IMR-90 (cell line): ENCODE measurements at regions not wholly inside any gene's neighbourhood (a gene's known extent, or its start where the extent isn't known, plus 50 kb on each side); places are given as distances from the start of the nearest gene placed in this dataset.

Source experiments
- ATAC-seq: fragments of 200-7000 bp; cut with Tn5 transposase; 2 replicates; pipeline ENCODE4 v1.9.1; 2020; ENCODE audit warnings: low read depth, mild to moderate bottlenecking, moderate library complexity
- BruUV-seq: library from RNA; stranded (reverse); fragments of 400-500 nt; replicated peaks from 2 replicates; lab custom pipeline; 2021; lab: Mats Ljungman, UMichigan
- CTCF ChIA-PET: fragments of 300-600 bp; formaldehyde crosslinking; extraction: SDS; loops from one replicate; lab custom pipeline; 2021; ENCODE audit warnings: antibody characterized with exemption; lab: Yijun Ruan, JAX
- POLR2A ChIA-PET: fragments of 300-600 bp; sonication (Branson Sonifier 250); formaldehyde crosslinking; loops from one replicate; lab custom pipeline; 2022; ENCODE audit warnings: antibody characterized with exemption; ENCODE audit not compliant: unreplicated experiment; lab: Charles Lee
- DNase-seq: peaks from one replicate; pipeline ENCODE4 v3.0.0; 2013
- H2AFZ ChIP-seq: replicated peaks from 2 replicates; pipeline ENCODE3; 2013; ENCODE audit warnings: low read length, mild to moderate bottlenecking; ENCODE audit not compliant: poor library complexity
- H2AK5ac ChIP-seq: 2 replicates; pipeline ENCODE4 v1.6.1; 2013; ENCODE audit warnings: low read depth, low read length, inconsistent platforms
- H2AK9ac ChIP-seq: replicated peaks from 2 replicates; pipeline ENCODE3; 2013; ENCODE audit warnings: mild to moderate bottlenecking, low read depth, low read length, moderate library complexity; ENCODE audit not compliant: poor library complexity
- H2BK120ac ChIP-seq: 2 replicates; pipeline ENCODE4 v1.6.1; 2013; ENCODE audit warnings: low read depth, low read length, inconsistent platforms
- H2BK15ac ChIP-seq: 3 replicates; pipeline ENCODE4 v1.6.1; 2013; ENCODE audit warnings: low read depth, low read length, inconsistent platforms
- H2BK20ac ChIP-seq: 2 replicates; pipeline ENCODE4 v1.6.1; 2013; ENCODE audit warnings: low read depth, mild to moderate bottlenecking, inconsistent platforms, low read length, moderate library complexity
- H2BK5ac ChIP-seq: 2 replicates; pipeline ENCODE4 v1.6.1; 2013; ENCODE audit warnings: mild to moderate bottlenecking, low read depth, low read length, inconsistent platforms; ENCODE audit not compliant: poor library complexity, severe bottlenecking
- H3K14ac ChIP-seq: replicated peaks from 2 replicates; pipeline ENCODE4 v1.6.1; 2013; ENCODE audit warnings: low read depth, low read length, inconsistent platforms
- H3K18ac ChIP-seq: 2 replicates; pipeline ENCODE4 v1.6.1; 2013; ENCODE audit warnings: low read depth, low read length, control low read depth
- H3K23ac ChIP-seq: 2 replicates; pipeline ENCODE4 v1.6.1; 2013; ENCODE audit warnings: low read depth, low read length, inconsistent platforms
- H3K27ac ChIP-seq: 2 replicates; pipeline ENCODE4 v1.5.1; 2013; ENCODE audit warnings: mild to moderate bottlenecking, control low read depth, low read length; ENCODE audit not compliant: insufficient read depth
- H3K27me3 ChIP-seq: 2 replicates; pipeline ENCODE4 v1.6.1; 2013; ENCODE audit warnings: low read length; ENCODE audit not compliant: control insufficient read depth, insufficient read depth
- H3K36me3 ChIP-seq: 2 replicates; pipeline ENCODE4 v1.6.1; 2013; ENCODE audit warnings: low read length, mixed read lengths; ENCODE audit not compliant: control insufficient read depth, insufficient read depth
- H3K4ac ChIP-seq: 2 replicates; pipeline ENCODE4 v1.6.1; 2013; ENCODE audit warnings: low read depth, low read length, inconsistent platforms
- H3K4me1 ChIP-seq: 2 replicates; pipeline ENCODE4 v1.6.1; 2013; ENCODE audit warnings: low read length, mixed read lengths; ENCODE audit not compliant: control insufficient read depth, insufficient read depth
- H3K4me2 ChIP-seq: 2 replicates; pipeline ENCODE4 v1.6.1; 2013; ENCODE audit warnings: low read depth, mild to moderate bottlenecking, control low read depth, low read length, moderate library complexity
- H3K4me3 ChIP-seq: 2 replicates; pipeline ENCODE4 v1.5.1; 2013; ENCODE audit warnings: low read depth, mild to moderate bottlenecking, control low read depth, low read length, moderate library complexity; ENCODE audit not compliant: insufficient read depth
- H3K56ac ChIP-seq: 2 replicates; pipeline ENCODE4 v1.6.1; 2013; ENCODE audit warnings: low read length, inconsistent platforms; ENCODE audit not compliant: insufficient read depth; ENCODE audit errors: extremely low read depth
- H3K79me1 ChIP-seq, 2 experiments: 2 replicates each; pipeline ENCODE4 v1.6.1; 2013; ENCODE audit warnings: low read length in 2 of 2, inconsistent platforms in 1 of 2, low read depth in 1 of 2
- H3K9ac ChIP-seq: 2 replicates; pipeline ENCODE4 v1.6.1; 2013; ENCODE audit warnings: low read depth, low read length, control low read depth
- H3K9me1 ChIP-seq: 2 replicates; pipeline ENCODE4 v1.6.1; 2013; ENCODE audit warnings: low read length, inconsistent platforms; ENCODE audit not compliant: insufficient read depth
- H3K9me3 ChIP-seq: 2 replicates; pipeline ENCODE4 v1.6.1; 2013; ENCODE audit warnings: low read length; ENCODE audit not compliant: control insufficient read depth, insufficient read depth
- H4K20me1 ChIP-seq: 2 replicates; pipeline ENCODE4 v1.6.1; 2013; ENCODE audit warnings: low read length, inconsistent platforms; ENCODE audit not compliant: insufficient read depth
- H4K5ac ChIP-seq: 2 replicates; pipeline ENCODE4 v1.6.1; 2013; ENCODE audit warnings: mild to moderate bottlenecking, low read depth, low read length, control low read depth
- H4K8ac ChIP-seq, 2 experiments: 2 replicates each; pipeline ENCODE4 v1.6.1; 2013; ENCODE audit warnings: low read depth in 2 of 2, low read length in 2 of 2, control low read depth in 1 of 2, inconsistent platforms in 1 of 2
- H4K91ac ChIP-seq: 2 replicates; pipeline ENCODE4 v1.6.1; 2013; ENCODE audit warnings: low read depth, low read length, inconsistent platforms; ENCODE audit not compliant: insufficient read depth
- BHLHE40 ChIP-seq: fragments of 150-350 bp; IDR thresholded peaks from 2 replicates; pipeline ENCODE4 v1.6.1; 2016; ENCODE audit warnings: mild to moderate bottlenecking, low read depth, low read length
- ELK1 ChIP-seq: fragments of 150-350 bp; IDR thresholded peaks from 2 replicates; pipeline ENCODE4 v1.6.1; 2016; ENCODE audit warnings: low read depth, mild to moderate bottlenecking, low read length, moderate library complexity, borderline replicate concordance
- FOS ChIP-seq: fragments of 150-350 bp; IDR thresholded peaks from 2 replicates; pipeline ENCODE4 v1.6.1; 2016; ENCODE audit warnings: low read depth, low read length
- MAFK ChIP-seq: IDR thresholded peaks from 2 replicates; pipeline ENCODE4 v1.6.1; 2012; ENCODE audit warnings: low read depth, low read length, improper control_type of control experiment
- MXI1 ChIP-seq: IDR thresholded peaks from 2 replicates; pipeline ENCODE4 v1.6.1; 2012; ENCODE audit warnings: low read depth, mild to moderate bottlenecking, low read length, moderate library complexity, borderline replicate concordance
- NFE2L2 ChIP-seq: fragments of 150-350 bp; IDR thresholded peaks from 2 replicates; pipeline ENCODE4 v1.6.1; 2016; ENCODE audit warnings: low read depth, mild to moderate bottlenecking, low read length
- POLR2A ChIP-seq: IDR thresholded peaks from 2 replicates; pipeline ENCODE4 v1.6.1; 2012; ENCODE audit warnings: mild to moderate bottlenecking, low read depth, low read length
- RFX5 ChIP-seq: IDR thresholded peaks from 2 replicates; pipeline ENCODE4 v1.8.0; 2012; ENCODE audit warnings: low read depth, mild to moderate bottlenecking, low read length, moderate library complexity
- WGBS, 2 experiments: methylation state at CpG; one replicate each; pipeline versions ENCODE4 v1.1.5 to v1.1.7; 2013; ENCODE audit warnings: missing lambda C conversion rate in 2 of 2; ENCODE audit not compliant: insufficient read length in 1 of 2; ENCODE audit errors: extremely low coverage in 2 of 2; 5-methylcytosine and 5-hydroxymethylcytosine counted together
- dilution Hi-C: fragments of 300-500 bp; cut with HindIII; formaldehyde crosslinking; loops from one replicate; pipeline ENCODE4 v1.14.3; 2018; ENCODE audit warnings: low sequenced_read_pairs; ENCODE audit not compliant: unreplicated experiment
- in situ Hi-C: fragments of 300-500 bp; cut with MboI; formaldehyde crosslinking; loops from 3 replicates; pipeline ENCODE4 v1.14.3; 2019; ENCODE audit warnings: low sequenced_read_pairs, inconsistent platforms, mixed read lengths
- intact Hi-C: fragments of 100-400 bp; cut with micrococcal nuclease; formaldehyde crosslinking; loops from 2 replicates; pipeline ENCODE4 v1.10.0; 2022
- TF ChIP-seq, protein P1 (sequence below): fragments of 150-350 bp; IDR thresholded peaks from 2 replicates; pipeline ENCODE4 v1.6.1; 2017; ENCODE audit warnings: mild to moderate bottlenecking, antibody characterized with exemption, low read length, low read depth

- in situ Hi-C loops: no loop called here
- Histone ChIP-seq H4K91ac (no peak overlapping the region), H4K8ac (no peak overlapping the region), H3K23ac (no peak overlapping the region), H3K79me1 (no peaks in the 10 kb centered on the region), H3K27me3 (no peaks in the 10 kb centered on the region), H2BK120ac (no peak overlapping the region), H3K14ac (no peak overlapping the region), H4K20me1 (no peaks in the 10 kb centered on the region), H3K18ac (no peak overlapping the region), H3K4me1 (no peaks in the 10 kb centered on the region), H3K9me1 (no peaks in the 10 kb centered on the region), H3K4me3 (no peak overlapping the region), H3K9ac (no peak overlapping the region), H2AK5ac (no peak overlapping the region), H3K9me3 (peaks cover 8% of the 10 kb centered on the region; the same call in 1 of the 2 replicates), H2BK15ac (no peak overlapping the region), H3K56ac (no peak overlapping the region), H3K4ac (no peak overlapping the region), H3K36me3 (no peaks in the 10 kb centered on the region), H3K27ac (no peak overlapping the region), H2BK20ac (no peak overlapping the region), H3K4me2 (no peak overlapping the region), H4K5ac (no peak overlapping the region), H2BK5ac (no peak overlapping the region), H2AFZ (no peak overlapping the region), H2AK9ac (no peak overlapping the region)
- dilution Hi-C loops: no loop called here
- no TSS peak for BruUV-seq
- ChIA-PET POLR2A (no interaction called here), CTCF (no interaction called here)
- DNase-seq (no peak), ATAC-seq (no peak)
- no CpG with 5 or more reads among the region's 3 CpGs for WGBS, 2 experiments
- TF ChIP-seq ELK1 (no peak), RFX5 (no peak), BHLHE40 (no peak), POLR2A (no peak), MAFK (no peak), FOS (no peak), MXI1 (no peak), NFE2L2 (no peak)
- TF ChIP-seq, protein P1, sequence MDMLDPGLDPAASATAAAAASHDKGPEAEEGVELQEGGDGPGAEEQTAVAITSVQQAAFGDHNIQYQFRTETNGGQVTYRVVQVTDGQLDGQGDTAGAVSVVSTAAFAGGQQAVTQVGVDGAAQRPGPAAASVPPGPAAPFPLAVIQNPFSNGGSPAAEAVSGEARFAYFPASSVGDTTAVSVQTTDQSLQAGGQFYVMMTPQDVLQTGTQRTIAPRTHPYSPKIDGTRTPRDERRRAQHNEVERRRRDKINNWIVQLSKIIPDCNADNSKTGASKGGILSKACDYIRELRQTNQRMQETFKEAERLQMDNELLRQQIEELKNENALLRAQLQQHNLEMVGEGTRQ: no peak
- intact Hi-C loops: no loop called here
These were observed 361.6 kb upstream of the MAP2 start for GRCh38 chr2:209062210-209062609.
